HEK293 (cell line): ENCODE measurements at regions not wholly inside any gene's neighbourhood (a gene's known extent, or its start where the extent isn't known, plus 50 kb on each side); places are given as distances from the start of the nearest gene placed in this dataset.

Source experiments
- CTCF ChIA-PET: fragments of 350-600 bp; formaldehyde crosslinking; extraction: SDS; loops from one replicate; lab custom pipeline; 2021; ENCODE audit warnings: antibody characterized with exemption; lab: Yijun Ruan, JAX
- POLR2A ChIA-PET: fragments of 300-600 bp; formaldehyde crosslinking; extraction: SDS; loops from one replicate; lab custom pipeline; 2020; ENCODE audit warnings: antibody characterized with exemption, inconsistent platforms; lab: Yijun Ruan, JAX
- H3K27ac ChIP-seq: fragments of 200-500 bp; sonication (Bioruptor generic); 2 replicates; pipeline ENCODE4 v1.5.1; 2014; ENCODE audit warnings: low read depth, low read length, control low read depth, inconsistent platforms; ENCODE audit errors: extremely low read depth
- H3K36me3 ChIP-seq, 2 experiments: fragments of 200-500 bp in 1 of 2; sonication (Bioruptor generic) in 1 of 2; 1 replicate in 1 of 2; 2 replicates in 1 of 2; pipeline ENCODE4 v1.5.1; 2014 to 2017; ENCODE audit warnings: inconsistent platforms in 2 of 2, low read length in 2 of 2; ENCODE audit not compliant: control insufficient read depth in 2 of 2, insufficient read depth in 1 of 2
- H3K4me1 ChIP-seq: fragments of 200-500 bp; sonication (Bioruptor generic); 2 replicates; pipeline ENCODE4 v1.5.1; 2014; ENCODE audit warnings: mild to moderate bottlenecking, low read length, inconsistent platforms; ENCODE audit not compliant: control insufficient read depth, insufficient read depth
- H3K4me3 ChIP-seq: 2 replicates; pipeline ENCODE4 v1.5.1; 2011; ENCODE audit warnings: low read depth, mild to moderate bottlenecking, control low read depth, low read length, moderate library complexity
- H3K9me3 ChIP-seq: fragments of 200-500 bp; sonication (Bioruptor generic); 2 replicates; pipeline ENCODE4 v1.5.1; 2014; ENCODE audit warnings: low read depth, low read length, inconsistent platforms; ENCODE audit not compliant: control insufficient read depth, insufficient read depth
- HOXC10 ChIP-seq: sonication (generic); formaldehyde crosslinking; IDR thresholded peaks from 2 replicates; pipeline ENCODE4 v1.8.1; 2023; ENCODE audit warnings: mild to moderate bottlenecking, missing genetic modification reagents
- PATZ1 ChIP-seq: fragments of 450-650 bp; formaldehyde crosslinking; IDR thresholded peaks from 2 replicates; pipeline ENCODE4 v1.5.1; 2016; ENCODE audit warnings: missing biosample characterization, missing genetic modification characterization
- TCF7L2 ChIP-seq: IDR thresholded peaks from 2 replicates; pipeline ENCODE4 v1.6.1; 2011; ENCODE audit warnings: low read depth, mild to moderate bottlenecking, inconsistent platforms, low read length, moderate library complexity, borderline replicate concordance
- ZFP37 ChIP-seq: fragments of 450-650 bp; formaldehyde crosslinking; IDR thresholded peaks from 2 replicates; pipeline ENCODE4 v1.5.1; 2016; ENCODE audit warnings: missing biosample characterization, missing genetic modification characterization
- ZFP69B ChIP-seq: fragments of 450-650 bp; formaldehyde crosslinking; IDR thresholded peaks from 2 replicates; pipeline ENCODE4 v1.5.1; 2016; ENCODE audit warnings: missing biosample characterization, missing genetic modification characterization
- ZNF121 ChIP-seq: fragments of 450-650 bp; formaldehyde crosslinking; IDR thresholded peaks from 2 replicates; pipeline ENCODE4 v1.5.1; 2016; ENCODE audit warnings: missing biosample characterization, missing genetic modification characterization
- ZNF133 ChIP-seq: fragments of 450-650 bp; formaldehyde crosslinking; IDR thresholded peaks from 2 replicates; pipeline ENCODE4 v1.5.1; 2016; ENCODE audit warnings: missing biosample characterization, missing genetic modification characterization
- ZNF248 ChIP-seq: fragments of 450-650 bp; formaldehyde crosslinking; IDR thresholded peaks from 2 replicates; pipeline ENCODE4 v1.5.1; 2017; ENCODE audit warnings: missing biosample characterization, missing genetic modification characterization
- ZNF391 ChIP-seq: fragments of 450-650 bp; formaldehyde crosslinking; IDR thresholded peaks from 2 replicates; pipeline ENCODE4 v1.5.1; 2016; ENCODE audit warnings: low read depth, missing biosample characterization, missing genetic modification characterization, borderline replicate concordance
- ZNF416 ChIP-seq: fragments of 450-650 bp; formaldehyde crosslinking; IDR thresholded peaks from 2 replicates; pipeline ENCODE4 v1.5.1; 2016; ENCODE audit warnings: missing biosample characterization, missing genetic modification characterization
- ZNF449 ChIP-seq: fragments of 450-650 bp; formaldehyde crosslinking; IDR thresholded peaks from 2 replicates; pipeline ENCODE4 v1.5.1; 2017; ENCODE audit warnings: missing biosample characterization, mild to moderate bottlenecking, missing genetic modification characterization, moderate library complexity
- ZNF521 ChIP-seq: fragments of 450-650 bp; formaldehyde crosslinking; IDR thresholded peaks from 2 replicates; pipeline ENCODE4 v1.5.1; 2017; ENCODE audit warnings: missing biosample characterization, mild to moderate bottlenecking, missing genetic modification characterization
- ZNF529 ChIP-seq: fragments of 450-650 bp; formaldehyde crosslinking; IDR thresholded peaks from 2 replicates; pipeline ENCODE4 v1.5.1; 2017; ENCODE audit warnings: missing genetic modification characterization, missing biosample characterization; ENCODE audit not compliant: insufficient replicate concordance
- ZNF596 ChIP-seq: fragments of 450-650 bp; IDR thresholded peaks from 2 replicates; pipeline ENCODE4 v1.5.0; 2018; ENCODE audit warnings: missing biosample characterization, mild to moderate bottlenecking, missing genetic modification characterization, moderate library complexity
- ZNF76 ChIP-seq: fragments of 450-650 bp; formaldehyde crosslinking; IDR thresholded peaks from 2 replicates; pipeline ENCODE4; 2016; ENCODE audit warnings: low read depth, missing biosample characterization, missing genetic modification characterization, borderline replicate concordance
- ZNF776 ChIP-seq: fragments of 450-650 bp; formaldehyde crosslinking; IDR thresholded peaks from 2 replicates; pipeline ENCODE4 v1.5.0; 2017; ENCODE audit warnings: missing biosample characterization, missing genetic modification characterization, borderline replicate concordance
- ZSCAN23 ChIP-seq: fragments of 450-650 bp; formaldehyde crosslinking; IDR thresholded peaks from 2 replicates; pipeline ENCODE4 v1.5.1; 2016; ENCODE audit warnings: missing biosample characterization, missing genetic modification characterization
- ZXDB ChIP-seq: fragments of 450-650 bp; formaldehyde crosslinking; IDR thresholded peaks from 2 replicates; pipeline ENCODE4 v1.5.1; 2016; ENCODE audit warnings: missing biosample characterization, missing genetic modification characterization

GRCh38 chr2:221689140-221689539 lies 117.0 kb upstream of the EPHA4 start (continued):
- TF ChIP-seq ZNF449 (tag by site-specific recombination) (no peak), ZXDB (tag by site-specific recombination) (no peak), ZFP37 (no peak), ZSCAN23 (no peak), TCF7L2 (no peak), ZNF416 (tag by site-specific recombination) (no peak)

GRCh38 chr2:221680548-221680947 lies 108.4 kb upstream of the EPHA4 start:
- CTCF ChIA-PET: no interaction called here
- Histone ChIP-seq H3K27ac (no peak overlapping the region), H3K4me1 (no peaks in the 10 kb centered on the region), H3K36me3 (no peaks in the 10 kb centered on the region), H3K9me3 (no peaks in the 10 kb centered on the region), H3K4me3 (no peak overlapping the region)
- POLR2A ChIA-PET: no interaction called here
- no peak for TF ChIP-seq HOXC10 (CRISPR knock-in tag)
- no peak for TF ChIP-seq ZNF521 (tag by site-specific recombination)
- no peak for TF ChIP-seq ZFP69B

- ChIA-PET CTCF (no interaction called here), POLR2A (no interaction called here)
- Histone ChIP-seq H3K9me3 (no peaks in the 10 kb centered on the region), H3K36me3 (no peaks in the 10 kb centered on the region), H3K4me3 (no peak overlapping the region), H3K27ac (no peak overlapping the region), H3K4me1 (no peaks in the 10 kb centered on the region)
- no peak for TF ChIP-seq PATZ1 (tag by site-specific recombination)
Observed at GRCh38 chr2:221677688-221678087, 105.6 kb upstream of the EPHA4 start.

GRCh38 chr2:221676566-221677172 lies 104.6 kb upstream of the EPHA4 start:
- TF ChIP-seq ZNF776 (tag by site-specific recombination) (no peak), ZNF76 (tag by site-specific recombination) (no peak), ZNF529 (tag by site-specific recombination) (no peak), ZNF133 (tag by site-specific recombination) (no peak), ZNF596 (tag by site-specific recombination) (no peak), ZNF121 (tag by site-specific recombination) (no peak), ZNF391 (tag by site-specific recombination) (no peak), ZXDB (tag by site-specific recombination) (no peak), ZNF248 (tag by site-specific recombination) (no peak), ZNF416 (tag by site-specific recombination) (no peak)
- Histone ChIP-seq H3K36me3 (no peaks in the 10 kb centered on the region), H3K4me3 (no peak overlapping the region), H3K27ac (no peak overlapping the region), H3K9me3 (no peaks in the 10 kb centered on the region), H3K4me1 (no peaks in the 10 kb centered on the region)
- ChIA-PET POLR2A (no interaction called here), CTCF (no interaction called here)
